T-helper 1 cell treated with Interleukin-12 subunit alpha and Interleukin-12 subunit beta and Interleukin-4 antibody, amounts not matched to agents 30 μg/mL and 1 μg/mL, for 36 hours (primary cell): ENCODE measurements at regions not wholly inside any gene's neighbourhood (a gene's known extent, or its start where the extent isn't known, plus 50 kb on each side); places are given as distances from the start of the nearest gene placed in this dataset.

Experiments
- H3K27ac Mint-ChIP-seq: one replicate; pipeline ENCODE4 v1.8.0; 2021; ENCODE audit warnings: mild to moderate bottlenecking, mixed read lengths
- H3K27me3 Mint-ChIP-seq: one replicate; pipeline ENCODE4 v1.8.0; 2021; ENCODE audit warnings: low read depth, mixed read lengths
- H3K36me3 Mint-ChIP-seq: one replicate; pipeline ENCODE4 v1.8.0; 2021; ENCODE audit warnings: low read depth, mixed read lengths
- H3K4me1 Mint-ChIP-seq: one replicate; pipeline ENCODE4 v1.8.0; 2021; ENCODE audit warnings: low read depth, mixed read lengths
- H3K4me3 Mint-ChIP-seq: one replicate; pipeline ENCODE4 v1.8.0; 2021; ENCODE audit warnings: mild to moderate bottlenecking, moderate library complexity, mixed read lengths
- H3K9me3 Mint-ChIP-seq: one replicate; pipeline ENCODE4 v1.8.0; 2021; ENCODE audit warnings: mixed read lengths

DNA sequence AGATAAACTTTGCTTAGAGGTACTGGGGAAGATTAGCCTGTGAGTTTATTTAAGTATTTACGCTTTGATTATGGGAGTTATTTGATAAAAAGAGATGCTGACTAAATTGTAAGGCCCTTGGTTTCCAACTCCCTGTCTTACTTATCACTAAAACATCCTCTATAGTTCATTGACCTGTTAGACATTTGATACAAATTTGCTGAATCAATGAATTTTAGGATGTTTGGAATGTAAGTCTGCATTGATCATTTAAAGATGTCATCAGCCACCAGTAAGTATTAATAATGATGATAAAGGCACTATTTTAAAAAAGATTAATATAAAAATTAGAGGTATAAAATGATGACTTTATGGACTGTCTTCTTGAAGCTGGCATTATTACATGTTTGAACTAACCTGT is 340.6 kb downstream of the SPRY1 start:
- Mint-ChIP-seq H3K27me3 (peaks cover 1% of the 10 kb centered on the region), H3K27ac (no peak overlapping the region), H3K4me3 (no peak overlapping the region), H3K9me3 (no peaks in the 10 kb centered on the region), H3K4me1 (no peaks in the 10 kb centered on the region), H3K36me3 (no peaks in the 10 kb centered on the region)

GRCh38 chr4:123739806-123740205 is 343.2 kb downstream of the SPRY1 start:
- H3K27ac Mint-ChIP-seq: no peak overlapping the region
- H3K4me3 Mint-ChIP-seq: no peak overlapping the region
- peaks cover 8% of the 10 kb centered on the region for H3K27me3 Mint-ChIP-seq
- no peaks in the 10 kb centered on the region for H3K36me3 Mint-ChIP-seq
- no peaks in the 10 kb centered on the region for H3K4me1 Mint-ChIP-seq
- H3K9me3 Mint-ChIP-seq: no peaks in the 10 kb centered on the region

GRCh38 chr4:123740236-123740635 is 343.6 kb downstream of the SPRY1 start:
- Mint-ChIP-seq H3K4me1 (peaks cover 2% of the 10 kb centered on the region), H3K36me3 (no peaks in the 10 kb centered on the region), H3K4me3 (no peak overlapping the region), H3K9me3 (no peaks in the 10 kb centered on the region), H3K27ac (no peak overlapping the region), H3K27me3 (peaks cover 11% of the 10 kb centered on the region)

DNA sequence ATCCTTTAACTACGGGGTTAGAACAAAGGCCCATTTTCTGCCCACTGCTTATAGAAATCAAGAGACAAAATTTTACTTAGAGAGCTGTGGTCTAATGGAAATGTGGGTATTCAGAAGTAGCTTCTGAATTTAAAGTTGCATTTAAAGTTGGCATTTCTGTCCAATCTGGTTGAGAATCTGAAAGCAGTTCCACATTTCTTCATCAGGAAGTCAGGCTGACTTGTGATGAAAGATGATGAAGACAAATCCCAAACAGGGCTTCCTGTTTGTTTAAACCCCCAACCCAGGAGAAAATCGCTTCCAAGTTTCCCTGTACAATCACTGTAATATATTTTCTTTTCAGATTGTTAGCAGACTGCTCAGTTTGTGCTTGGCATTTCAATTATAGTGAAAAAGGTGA is 345.3 kb downstream of the SPRY1 start:
- Mint-ChIP-seq H3K4me1 (peaks cover 2% of the 10 kb centered on the region), H3K27ac (no peak overlapping the region), H3K27me3 (peaks cover 11% of the 10 kb centered on the region), H3K36me3 (no peaks in the 10 kb centered on the region), H3K4me3 (no peak overlapping the region), H3K9me3 (no peaks in the 10 kb centered on the region)

DNA sequence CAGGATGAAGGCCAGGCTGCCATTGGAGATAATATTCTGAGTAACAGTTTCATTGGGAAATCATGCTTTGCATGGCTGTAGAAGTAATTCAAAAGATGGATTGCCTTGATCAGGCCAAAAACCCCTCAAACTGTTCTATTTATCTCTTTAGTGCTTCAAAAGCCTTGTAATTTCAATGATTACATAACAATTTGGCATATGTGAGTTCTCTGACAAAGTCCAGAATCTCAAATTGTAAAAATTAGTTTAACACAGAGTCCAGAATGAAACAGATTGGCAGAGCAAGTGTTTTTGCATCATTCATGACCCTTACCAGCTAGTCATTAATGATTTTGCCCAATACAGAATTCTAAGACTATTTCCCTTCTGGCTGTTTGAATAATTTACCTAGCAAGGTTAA is 347.3 kb downstream of the SPRY1 start:
- Mint-ChIP-seq H3K9me3 (no peaks in the 10 kb centered on the region), H3K27me3 (peaks cover 14% of the 10 kb centered on the region), H3K36me3 (no peaks in the 10 kb centered on the region), H3K4me1 (peaks cover 2% of the 10 kb centered on the region), H3K27ac (no peak overlapping the region), H3K4me3 (no peak overlapping the region)

GRCh38 chr4:123744664-123745290 is 348.2 kb downstream of the SPRY1 start:
- H3K4me3 Mint-ChIP-seq: no peak overlapping the region
- no peaks in the 10 kb centered on the region for H3K9me3 Mint-ChIP-seq
- peaks cover 2% of the 10 kb centered on the region for H3K4me1 Mint-ChIP-seq
- H3K27ac Mint-ChIP-seq: no peak overlapping the region
- no peaks in the 10 kb centered on the region for H3K36me3 Mint-ChIP-seq
- H3K27me3 Mint-ChIP-seq: peaks cover 14% of the 10 kb centered on the region

DNA sequence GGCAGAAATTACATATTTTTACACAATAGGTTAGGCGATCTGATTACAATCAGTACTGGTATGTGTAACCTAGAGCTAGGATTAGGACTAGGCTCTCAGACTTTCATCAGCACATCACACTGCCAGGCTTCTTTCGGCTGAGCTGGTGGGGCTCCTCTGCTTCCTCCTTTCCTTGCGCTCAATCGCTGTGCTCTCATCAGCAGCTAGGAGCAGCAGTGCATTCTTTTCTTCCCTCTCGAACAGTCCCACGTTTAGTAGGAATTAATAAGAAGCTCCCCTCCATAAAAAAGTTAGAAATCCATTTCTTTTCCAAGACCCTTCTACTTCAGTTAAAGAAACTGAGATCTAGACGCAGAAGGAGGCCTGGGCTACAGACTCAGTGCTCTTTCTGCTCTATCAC is 350.4 kb downstream of the SPRY1 start:
- Mint-ChIP-seq H3K4me3 (no peak overlapping the region), H3K4me1 (peaks cover 2% of the 10 kb centered on the region), H3K9me3 (no peaks in the 10 kb centered on the region), H3K27me3 (peaks cover 14% of the 10 kb centered on the region), H3K36me3 (no peaks in the 10 kb centered on the region), H3K27ac (no peak overlapping the region)

DNA sequence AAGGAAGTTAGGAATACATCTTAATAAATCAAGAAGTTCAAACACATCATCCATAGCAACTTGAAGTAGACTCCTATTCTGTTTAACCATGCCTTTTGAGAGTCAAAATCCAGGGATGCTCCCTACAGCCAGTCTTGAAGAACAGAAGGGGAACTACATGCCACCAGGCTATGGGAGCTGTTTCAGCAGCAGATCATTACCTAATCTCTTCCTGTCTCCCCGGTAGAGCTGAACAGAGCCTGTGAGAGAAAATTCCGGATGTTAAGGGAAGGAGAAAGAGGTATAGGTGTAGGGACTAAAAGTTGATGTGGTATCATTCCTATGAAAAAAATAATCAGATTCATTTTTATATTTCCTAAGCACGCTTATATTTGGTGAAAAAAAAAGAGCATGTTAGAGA is 352.2 kb downstream of the SPRY1 start:
- peaks cover 10% of the 10 kb centered on the region for H3K27me3 Mint-ChIP-seq
- H3K4me1 Mint-ChIP-seq: peaks cover 2% of the 10 kb centered on the region
- H3K27ac Mint-ChIP-seq: no peak overlapping the region
- H3K36me3 Mint-ChIP-seq: no peaks in the 10 kb centered on the region
- no peaks in the 10 kb centered on the region for H3K9me3 Mint-ChIP-seq
- H3K4me3 Mint-ChIP-seq: no peak overlapping the region

GRCh38 chr4:123749383-123749782 is 352.8 kb downstream of the SPRY1 start:
- no peak overlapping the region for H3K27ac Mint-ChIP-seq
- H3K4me3 Mint-ChIP-seq: no peak overlapping the region
- H3K27me3 Mint-ChIP-seq: peaks cover 8% of the 10 kb centered on the region
- no peaks in the 10 kb centered on the region for H3K36me3 Mint-ChIP-seq
- H3K9me3 Mint-ChIP-seq: no peaks in the 10 kb centered on the region
- H3K4me1 Mint-ChIP-seq: peaks cover 2% of the 10 kb centered on the region

DNA sequence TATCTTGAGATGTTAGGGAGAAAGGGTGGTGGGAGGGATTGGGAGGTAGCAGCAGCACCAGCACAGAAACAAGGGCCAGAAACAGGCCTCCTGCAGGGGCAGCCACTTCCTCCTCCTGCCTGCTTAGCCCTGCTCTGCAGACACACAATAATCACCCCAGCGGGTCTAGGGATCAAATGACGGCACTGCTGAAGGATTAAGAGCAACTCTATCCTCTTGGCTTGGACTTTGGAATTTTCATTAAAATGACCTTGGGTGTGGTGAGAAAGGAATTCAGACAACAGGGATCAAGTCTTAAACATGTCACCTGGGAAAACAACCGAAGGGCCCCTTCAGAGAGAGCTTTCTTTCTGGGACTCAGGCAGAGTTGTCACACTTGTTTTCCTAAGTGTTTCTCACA is 353.4 kb downstream of the SPRY1 start:
- Mint-ChIP-seq H3K36me3 (no peaks in the 10 kb centered on the region), H3K4me1 (peaks cover under 1% of the 10 kb centered on the region), H3K4me3 (no peak overlapping the region), H3K27ac (no peak overlapping the region), H3K27me3 (peaks cover 4% of the 10 kb centered on the region), H3K9me3 (no peaks in the 10 kb centered on the region)

DNA sequence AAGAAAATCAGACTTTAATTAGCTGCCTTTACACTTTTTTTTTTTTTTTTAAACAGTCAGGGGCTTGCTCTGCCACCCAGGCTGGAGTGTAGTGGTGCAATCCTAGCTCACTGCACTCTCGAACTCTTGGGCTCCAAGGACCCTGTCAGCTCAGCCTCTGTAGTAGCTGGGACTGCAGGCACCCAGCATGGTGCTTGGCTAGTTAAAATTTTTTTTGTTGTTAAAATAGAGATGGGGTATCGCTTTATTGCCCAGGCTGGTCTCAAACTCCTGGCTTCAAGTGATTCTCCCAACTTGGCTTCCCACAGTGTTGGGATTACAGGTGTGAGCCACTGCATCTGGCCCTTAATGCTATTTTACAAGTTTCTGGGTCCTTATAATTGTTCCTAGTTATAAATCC is 359.1 kb downstream of the SPRY1 start:
- Mint-ChIP-seq H3K27me3 (peaks cover 5% of the 10 kb centered on the region), H3K4me3 (no peak overlapping the region), H3K9me3 (no peaks in the 10 kb centered on the region), H3K36me3 (no peaks in the 10 kb centered on the region), H3K27ac (no peak overlapping the region), H3K4me1 (no peaks in the 10 kb centered on the region)

- peaks cover 7% of the 10 kb centered on the region for H3K27me3 Mint-ChIP-seq
- no peak overlapping the region for H3K4me3 Mint-ChIP-seq
- H3K27ac Mint-ChIP-seq: no peak overlapping the region
- H3K36me3 Mint-ChIP-seq: no peaks in the 10 kb centered on the region
- no peaks in the 10 kb centered on the region for H3K9me3 Mint-ChIP-seq
- H3K4me1 Mint-ChIP-seq: peaks cover 1% of the 10 kb centered on the region
Observed at GRCh38 chr4:123767806-123768205, 371.2 kb downstream of the SPRY1 start.

DNA sequence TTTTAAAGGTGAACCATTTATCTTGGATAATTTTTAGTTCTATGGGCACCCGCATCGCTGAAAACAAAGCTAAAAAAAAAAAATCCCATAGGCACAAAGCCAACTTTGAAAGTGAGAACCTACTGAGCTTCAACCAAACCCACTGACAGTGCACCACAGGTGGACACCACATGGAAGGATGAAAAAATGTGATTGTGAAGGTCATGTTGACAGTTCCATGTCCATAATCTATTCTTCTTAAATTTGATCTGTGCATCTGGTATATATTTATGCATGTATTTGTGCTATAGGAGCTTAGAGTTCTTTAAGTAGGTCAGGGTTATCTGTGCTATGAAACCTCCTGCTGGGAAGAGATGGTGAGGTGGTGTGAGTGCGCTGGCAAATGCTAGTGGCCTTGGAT is 374.3 kb downstream of the SPRY1 start:
- no peaks in the 10 kb centered on the region for H3K9me3 Mint-ChIP-seq
- H3K4me1 Mint-ChIP-seq: peaks cover 3% of the 10 kb centered on the region
- no peaks in the 10 kb centered on the region for H3K36me3 Mint-ChIP-seq
- no peak overlapping the region for H3K4me3 Mint-ChIP-seq
- no peak overlapping the region for H3K27ac Mint-ChIP-seq
- H3K27me3 Mint-ChIP-seq: peaks cover 6% of the 10 kb centered on the region

GRCh38 chr4:123776267-123776666 is 379.7 kb downstream of the SPRY1 start:
- Mint-ChIP-seq H3K4me3 (no peak overlapping the region), H3K27ac (no peak overlapping the region), H3K9me3 (no peaks in the 10 kb centered on the region), H3K4me1 (peaks cover 3% of the 10 kb centered on the region), H3K36me3 (no peaks in the 10 kb centered on the region), H3K27me3 (peaks cover 16% of the 10 kb centered on the region)

GRCh38 chr4:123777373-123777772 is 380.8 kb downstream of the SPRY1 start:
- Mint-ChIP-seq H3K9me3 (no peaks in the 10 kb centered on the region), H3K4me3 (no peak overlapping the region), H3K4me1 (peaks cover 3% of the 10 kb centered on the region), H3K27ac (no peak overlapping the region), H3K36me3 (no peaks in the 10 kb centered on the region), H3K27me3 (peaks cover 21% of the 10 kb centered on the region)
